H1 (cell line): ENCODE measurements at regions not wholly inside any gene's neighbourhood (a gene's known extent, or its start where the extent isn't known, plus 50 kb on each side); places are given as distances from the start of the nearest gene placed in this dataset.
A peak's percentile ranks its signal among the peaks of the same experiment; 100 is the strongest.

Experiments
- CTCF ChIA-PET: fragments of 300-600 bp; sonication (Branson Sonifier 250); formaldehyde crosslinking; loops from one replicate; lab custom pipeline; 2021; ENCODE audit not compliant: partially characterized antibody; lab: Charles Lee
- POLR2A ChIA-PET: fragments of 300-600 bp; sonication (Branson Sonifier 250); formaldehyde crosslinking; loops from one replicate; lab custom pipeline; 2021; ENCODE audit warnings: inconsistent platforms; ENCODE audit not compliant: partially characterized antibody; lab: Charles Lee
- DNase-seq, 2 experiments: peaks; one replicate each; pipeline versions ENCODE4 v3.0.0 to v3.0.0-alpha.2; 2010 to 2022; ENCODE audit warnings: low spot score in 2 of 2, low read depth in 1 of 2, mixed read lengths in 1 of 2
- FAIRE-seq: peaks from 2 replicates; lab custom pipeline; 2011; peaks lifted over from hg19 to GRCh38; lab: Jason Lieb, UNC
- H2AFZ ChIP-seq: 2 replicates; pipeline ENCODE4 v1.8.1; 2012; ENCODE audit warnings: low read length, inconsistent platforms
- H2AK5ac ChIP-seq: 2 replicates; pipeline ENCODE4 v1.6.1; 2013; ENCODE audit warnings: low read depth, low read length
- H2BK120ac ChIP-seq: replicated peaks from 2 replicates; pipeline ENCODE3; 2013; ENCODE audit warnings: low read depth, low read length, inconsistent platforms
- H2BK12ac ChIP-seq: 2 replicates; pipeline ENCODE4 v1.6.1; 2013; ENCODE audit warnings: low read depth, low read length
- H2BK15ac ChIP-seq: 2 replicates; pipeline ENCODE4 v1.6.1; 2013; ENCODE audit warnings: low read length
- H2BK20ac ChIP-seq: 2 replicates; pipeline ENCODE4 v1.6.1; 2013; ENCODE audit warnings: low read length
- H2BK5ac ChIP-seq: 2 replicates; pipeline ENCODE4 v1.6.1; 2013; ENCODE audit warnings: low read depth, low read length
- H3K14ac ChIP-seq: 2 replicates; pipeline ENCODE4 v1.6.1; 2013; ENCODE audit warnings: inconsistent platforms; ENCODE audit not compliant: insufficient read length
- H3K18ac ChIP-seq: 2 replicates; pipeline ENCODE4 v1.6.1; 2013; ENCODE audit warnings: low read length; ENCODE audit errors: extremely low read depth
- H3K23ac ChIP-seq: 2 replicates; pipeline ENCODE4 v1.6.1; 2013; ENCODE audit warnings: inconsistent platforms; ENCODE audit not compliant: insufficient read length
- H3K23me2 ChIP-seq: 2 replicates; pipeline ENCODE4 v1.6.1; 2013; ENCODE audit warnings: low read depth, low read length
- H3K27ac ChIP-seq: 2 replicates; pipeline ENCODE4 v1.6.1; 2011; ENCODE audit warnings: low read depth, low read length, inconsistent platforms
- H3K27me3 ChIP-seq, 4 experiments: replicated peaks in 1 of 4; 1 replicate in 1 of 4; 2 replicates in 3 of 4; pipeline versions ENCODE4 v1.6.1 to v1.8.1; 2011 to 2013; ENCODE audit warnings: low read length in 3 of 4, mild to moderate bottlenecking in 3 of 4, inconsistent platforms in 2 of 4, mixed read lengths in 2 of 4, moderate library complexity in 1 of 4; ENCODE audit not compliant: control insufficient read depth in 3 of 4, insufficient read depth in 3 of 4; ENCODE audit errors: extremely low read depth in 1 of 4
- H3K36me3 ChIP-seq, 4 experiments: 2 replicates each; pipeline versions ENCODE4 v1.6.1 to v1.8.1; 2011 to 2013; ENCODE audit warnings: mild to moderate bottlenecking in 4 of 4, low read length in 3 of 4, moderate library complexity in 2 of 4, control low read depth in 1 of 4, inconsistent platforms in 1 of 4; ENCODE audit not compliant: insufficient read depth in 4 of 4, control insufficient read depth in 2 of 4
- H3K4ac ChIP-seq: replicated peaks from 2 replicates; pipeline ENCODE3; 2013; ENCODE audit warnings: low read length, low read depth, mixed read lengths, inconsistent platforms; ENCODE audit not compliant: insufficient read length
- H3K4me1 ChIP-seq, 4 experiments: replicated peaks in 1 of 4; 1 replicate in 1 of 4; 2 replicates in 3 of 4; pipeline versions ENCODE4 v1.6.1 to v1.8.1; 2011 to 2013; ENCODE audit warnings: low read length in 3 of 4, inconsistent platforms in 2 of 4, mixed read lengths in 1 of 4; ENCODE audit not compliant: insufficient read depth in 4 of 4, control insufficient read depth in 3 of 4
- H3K4me2 ChIP-seq, 2 experiments: 2 replicates each; pipeline versions ENCODE4 v1.6.1 to v1.8.1; 2011 to 2013; ENCODE audit warnings: low read depth in 2 of 2, low read length in 2 of 2, control low read depth in 1 of 2, inconsistent platforms in 1 of 2, mild to moderate bottlenecking in 1 of 2; ENCODE audit not compliant: insufficient read depth in 1 of 2
- H3K4me3 ChIP-seq, 4 experiments: fragments of 200-600, 300-600 bp in 1 of 4; sonication (generic), shearing (Covaris generic), sonication (Bioruptor Twin) in 1 of 4; 2 replicates each; pipeline versions ENCODE4 v1.5.1 to v1.8.1; 2011 to 2016; ENCODE audit warnings: low read length in 4 of 4, low read depth in 3 of 4, control low read depth in 2 of 4, inconsistent platforms in 2 of 4, mild to moderate bottlenecking in 2 of 4, mixed read lengths in 1 of 4, moderate library complexity in 1 of 4; ENCODE audit not compliant: insufficient read depth in 2 of 4; ENCODE audit errors: extremely low read depth in 1 of 4
- H3K56ac ChIP-seq: replicated peaks from 2 replicates; pipeline ENCODE3; 2013; ENCODE audit warnings: low read depth, mild to moderate bottlenecking, mixed read lengths, low read length, inconsistent platforms; ENCODE audit not compliant: insufficient read length
- H3K79me1 ChIP-seq: 2 replicates; pipeline ENCODE4 v1.6.1; 2013; ENCODE audit warnings: low read depth, low read length, control low read depth
- H3K79me2 ChIP-seq, 2 experiments: 2 replicates each; pipeline versions ENCODE4 v1.6.1 to v1.8.1; 2012 to 2013; ENCODE audit warnings: low read length in 2 of 2, mild to moderate bottlenecking in 2 of 2, inconsistent platforms in 1 of 2; ENCODE audit not compliant: insufficient read depth in 2 of 2, control insufficient read depth in 1 of 2
- H3K9ac ChIP-seq, 4 experiments: replicated peaks in 1 of 4; 1 replicate in 1 of 4; 2 replicates in 3 of 4; pipeline versions ENCODE4 v1.6.1 to v1.8.1; 2011 to 2013; ENCODE audit warnings: low read depth in 3 of 4, low read length in 3 of 4, control low read depth in 2 of 4, mild to moderate bottlenecking in 2 of 4, moderate library complexity in 2 of 4, inconsistent platforms in 1 of 4; ENCODE audit errors: extremely low read depth in 1 of 4
- H3K9me3 ChIP-seq, 2 experiments: 2 replicates each; pipeline versions ENCODE4 v1.6.1 to v1.8.1; 2012 to 2013; ENCODE audit warnings: mild to moderate bottlenecking in 2 of 2, moderate library complexity in 2 of 2, control low read depth in 1 of 2, inconsistent platforms in 1 of 2, low read depth in 1 of 2, low read length in 1 of 2, mixed read lengths in 1 of 2; ENCODE audit not compliant: insufficient read depth in 2 of 2
- H4K20me1 ChIP-seq, 2 experiments: replicated peaks in 1 of 2; 2 replicates each; pipeline versions ENCODE3 to v1.8.1; 2011 to 2013; ENCODE audit warnings: inconsistent platforms in 2 of 2, low read length in 2 of 2, mild to moderate bottlenecking in 1 of 2; ENCODE audit not compliant: insufficient read depth in 2 of 2, control insufficient read depth in 1 of 2
- H4K5ac ChIP-seq: 2 replicates; pipeline ENCODE4 v1.6.1; 2013; ENCODE audit warnings: low read length, low read depth, mixed read lengths, inconsistent platforms; ENCODE audit not compliant: insufficient read length
- H4K8ac ChIP-seq: 2 replicates; pipeline ENCODE4 v1.8.0; 2013; ENCODE audit warnings: mild to moderate bottlenecking, moderate library complexity, low read length, inconsistent platforms; ENCODE audit not compliant: insufficient read depth; ENCODE audit errors: extremely low read depth
- H4K91ac ChIP-seq: replicated peaks from 2 replicates; pipeline ENCODE3; 2013; ENCODE audit warnings: low read length, mixed read lengths, inconsistent platforms; ENCODE audit not compliant: insufficient read length
- CHD1 ChIP-seq: IDR thresholded peaks from 2 replicates; pipeline ENCODE4 v1.6.1; 2012; ENCODE audit warnings: low read depth, low read length, improper control_type of control experiment
- SP1 ChIP-seq: IDR thresholded peaks from 2 replicates; pipeline ENCODE4 v1.6.1; 2011; ENCODE audit warnings: low read depth, low read length
- SRF ChIP-seq: IDR thresholded peaks from 2 replicates; pipeline ENCODE4 v1.6.1; 2011; ENCODE audit warnings: mild to moderate bottlenecking, low read depth, low read length, moderate library complexity
- TAF1 ChIP-seq: IDR thresholded peaks from 2 replicates; pipeline ENCODE4 v1.6.1; 2011; ENCODE audit warnings: mild to moderate bottlenecking, low read depth, low read length
- TCF12 ChIP-seq: IDR thresholded peaks from 2 replicates; pipeline ENCODE4 v1.6.1; 2011; ENCODE audit warnings: low read depth, mild to moderate bottlenecking, low read length
- WGBS, 2 experiments: shearing (Covaris generic) in 1 of 2; methylation state at CpG; one replicate each; pipeline versions ENCODE4 v1.1.6 to v1.1.7; 2013 to 2015; ENCODE audit warnings: low lambda C conversion rate in 2 of 2, mixed read lengths in 2 of 2, inconsistent platforms in 1 of 2, low coverage in 1 of 2, missing lambda C conversion rate in 1 of 2; ENCODE audit not compliant: insufficient replicate concordance in 2 of 2, insufficient coverage in 1 of 2, insufficient read length in 1 of 2; ENCODE audit errors: extremely low coverage in 1 of 2, missing lambda C conversion rate in 1 of 2; 5-methylcytosine and 5-hydroxymethylcytosine counted together

DNA sequence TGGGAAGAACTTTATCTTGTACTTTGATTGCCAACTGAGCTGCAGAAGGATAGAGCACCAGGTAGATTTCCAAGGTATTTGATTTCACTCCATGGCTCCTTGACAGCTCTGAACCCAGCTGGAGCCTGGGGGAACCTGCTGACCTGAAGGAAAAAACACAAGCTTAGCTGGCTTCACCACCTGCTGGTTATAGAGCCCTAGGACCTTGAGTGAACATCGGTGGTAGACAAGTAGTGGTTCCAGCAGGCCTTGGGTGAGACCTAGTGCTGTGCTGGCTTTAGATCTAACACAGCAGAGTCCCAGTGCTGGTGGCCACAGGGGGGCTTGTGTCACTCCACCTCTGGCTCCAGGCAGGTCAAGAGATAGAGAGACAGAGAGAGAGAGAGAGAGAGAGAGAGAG, 1102.6 kb downstream of the ADGRL3 start:
- CTCF ChIA-PET: no interaction called here
- no peaks in the 10 kb centered on the region for H3K36me3 ChIP-seq
- no peak overlapping the region for H3K4ac ChIP-seq
- no peaks in the 10 kb centered on the region for H3K79me1 ChIP-seq
- no peak overlapping the region for H3K23ac ChIP-seq
- H4K20me1 ChIP-seq: no peaks in the 10 kb centered on the region
- H2AFZ ChIP-seq: no peak overlapping the region
- 0 out of 4 replicates have a peak, but pooled peaks cover 0 to 5% of the 10 kb centered on the region in 2 experiments for H3K9me3 ChIP-seq
- no peak overlapping the region for H2BK12ac ChIP-seq
- no peak overlapping the region for H3K18ac ChIP-seq
- H2AK5ac ChIP-seq: no peak overlapping the region
- no peak overlapping the region for H3K4me2 ChIP-seq
- H4K8ac ChIP-seq: no peak overlapping the region
- no peak overlapping the region for H2BK15ac ChIP-seq
- H3K9ac ChIP-seq: no peak overlapping the region
- H2BK120ac ChIP-seq: no peak overlapping the region
- POLR2A ChIA-PET: no interaction called here
- H3K27ac ChIP-seq: no peak overlapping the region
- H4K91ac ChIP-seq: no peak overlapping the region
- no peaks in the 10 kb centered on the region for H3K4me1 ChIP-seq
- no peak for DNase-seq
- no peak overlapping the region for H3K56ac ChIP-seq
- H3K4me3 ChIP-seq: no peak overlapping the region
- H2BK5ac ChIP-seq: no peak overlapping the region
- no peaks in the 10 kb centered on the region for H3K23me2 ChIP-seq
- H3K14ac ChIP-seq: no peak overlapping the region
- FAIRE-seq: no peak
- H4K5ac ChIP-seq: no peak overlapping the region
- 91% methylated on average over 1 of the region's 1 CpG; no CpG with 5 or more reads in 1 of the 2 experiments for WGBS, 2 experiments
- H3K27me3 ChIP-seq: peaks cover 0 to 7% (median 0%) of the 10 kb centered on the region in 4 experiments; a peak in 1 of 7 replicates
- H3K79me2 ChIP-seq: no peaks in the 10 kb centered on the region
- no peak overlapping the region for H2BK20ac ChIP-seq
- TF ChIP-seq TCF12 (0 out of 2 replicates have a peak, but pooled peaks have one; percentile 68), SRF (no peak), TAF1 (no peak), SP1 (no peak), CHD1 (no peak)
